GM21529 (cell line): ENCODE measurements at regions not wholly inside any gene's neighbourhood (a gene's known extent, or its start where the extent isn't known, plus 50 kb on each side); places are given as distances from the start of the nearest gene placed in this dataset.

Source experiments
- ATAC-seq: cut with Tn5 transposase; IDR thresholded peaks from one replicate; pipeline ENCODE4 v1.9.1; 2021; ENCODE audit not compliant: unreplicated experiment

DNA sequence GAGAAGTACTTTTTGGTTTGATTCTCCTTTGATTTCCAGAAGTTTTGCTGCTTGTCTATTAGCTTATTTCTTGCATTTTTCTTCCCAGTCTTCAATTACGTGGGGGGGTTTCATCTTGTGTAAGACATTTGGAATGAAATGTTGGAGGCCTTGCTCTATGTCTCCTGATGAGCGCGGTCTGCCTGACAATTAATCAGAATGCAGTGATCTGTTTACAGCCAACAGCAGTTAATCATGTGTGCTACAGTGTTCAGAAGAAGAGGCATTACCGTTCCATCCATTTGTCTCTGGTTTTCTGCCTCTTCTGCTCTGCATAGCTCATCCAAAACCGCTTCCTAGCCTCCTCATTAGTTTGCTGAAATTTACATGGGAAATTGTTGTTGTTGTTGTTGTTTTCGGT, 134.4 kb upstream of the ST6GAL2 start:
- no peak for ATAC-seq

DNA sequence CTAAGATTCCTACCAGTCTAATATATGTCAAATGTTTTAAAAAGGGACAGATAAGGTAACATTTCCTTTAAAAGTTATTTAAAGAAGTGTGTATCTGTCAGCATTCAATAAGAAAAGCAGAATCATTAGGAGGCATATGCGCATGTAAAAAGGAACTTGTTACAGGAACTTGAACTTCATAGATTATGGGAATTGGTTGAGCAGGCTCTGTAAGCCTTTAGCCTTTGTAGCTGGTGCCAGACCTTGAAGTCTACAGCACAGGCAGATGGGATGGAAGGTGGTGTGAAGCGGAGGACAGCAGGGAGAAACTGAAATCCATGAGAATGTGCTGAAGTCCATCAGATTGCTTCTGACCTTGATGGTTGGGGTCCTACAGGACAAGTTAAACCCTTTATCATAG, 138.3 kb upstream of the ST6GAL2 start:
- no peak for ATAC-seq

DNA sequence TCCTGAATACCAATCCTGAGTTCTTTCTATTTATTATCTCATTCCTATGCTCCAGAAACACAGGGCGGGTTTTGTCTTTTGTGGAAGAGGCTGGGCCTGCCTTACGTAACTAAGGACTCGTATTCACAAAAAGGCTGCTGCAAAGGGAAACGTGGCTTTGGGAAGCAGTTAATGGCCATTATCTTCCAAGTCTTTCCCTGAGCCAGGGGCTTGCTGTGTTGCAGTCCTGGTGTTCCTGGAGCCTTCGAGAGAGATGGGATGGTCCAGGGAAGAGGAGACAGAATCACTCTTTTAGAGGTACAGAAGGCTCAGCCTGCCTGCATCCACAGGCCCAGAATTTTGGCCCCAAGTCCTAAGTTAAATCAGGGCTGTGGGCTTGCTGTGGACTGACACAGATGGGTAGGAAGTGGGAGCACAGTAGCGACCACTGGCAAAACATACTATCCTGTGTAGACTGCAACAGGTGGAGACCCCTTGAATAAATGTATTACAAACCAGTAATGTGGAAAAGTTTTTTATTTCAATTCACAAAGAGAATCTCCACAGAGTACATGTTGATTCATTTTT, 139.4 kb upstream of the ST6GAL2 start:
- no peak for ATAC-seq

- ATAC-seq = no peak
Observed at GRCh38 chr2:107025869-107026380, 140.0 kb upstream of the ST6GAL2 start.

DNA sequence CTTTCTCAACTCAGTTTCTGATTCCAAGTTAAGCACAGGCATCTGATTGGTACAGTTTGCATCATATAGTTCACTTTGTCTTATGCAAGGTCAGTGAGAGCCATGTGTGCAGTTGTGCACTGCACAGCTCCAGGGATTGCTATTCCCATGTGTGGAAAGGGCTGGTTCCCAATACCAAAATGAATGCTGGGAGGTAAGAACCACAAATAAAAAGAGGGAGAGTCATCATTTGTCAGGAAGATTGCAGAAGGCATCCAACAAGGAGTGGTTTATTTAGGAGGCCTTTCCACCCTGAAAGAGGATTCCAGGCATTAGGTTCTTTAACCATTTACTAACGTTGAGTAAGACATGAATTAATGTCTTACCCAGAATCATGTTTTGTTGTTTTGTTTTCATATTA, 141.2 kb upstream of the ST6GAL2 start:
- ATAC-seq = no peak

- ATAC-seq = no peak
Observed at GRCh38 chr2:107027810-107028209, 141.8 kb upstream of the ST6GAL2 start.

- no peak for ATAC-seq
Observed at GRCh38 chr2:107028661-107029060, 142.7 kb upstream of the ST6GAL2 start.

DNA sequence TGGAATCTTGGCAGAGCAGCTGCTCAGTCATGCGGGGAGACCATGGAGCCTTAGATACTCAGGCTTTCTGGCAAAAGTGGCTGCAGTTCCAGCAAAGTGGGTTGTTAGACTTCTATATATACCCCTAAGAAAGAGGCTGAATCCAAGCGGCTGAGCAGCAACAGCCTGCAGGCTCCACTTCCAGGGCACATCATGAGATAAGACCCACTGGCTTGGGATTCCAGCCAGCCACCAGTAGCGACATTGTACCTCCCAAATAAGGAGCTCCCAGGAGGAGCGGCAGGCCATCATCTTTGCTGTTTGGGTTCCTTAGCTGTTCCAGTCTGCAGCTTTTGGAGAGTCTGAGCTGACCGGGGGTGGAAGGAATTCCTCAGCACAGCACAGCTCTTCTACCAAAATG, 150.3 kb upstream of the ST6GAL2 start:
- ATAC-seq = no peak

DNA sequence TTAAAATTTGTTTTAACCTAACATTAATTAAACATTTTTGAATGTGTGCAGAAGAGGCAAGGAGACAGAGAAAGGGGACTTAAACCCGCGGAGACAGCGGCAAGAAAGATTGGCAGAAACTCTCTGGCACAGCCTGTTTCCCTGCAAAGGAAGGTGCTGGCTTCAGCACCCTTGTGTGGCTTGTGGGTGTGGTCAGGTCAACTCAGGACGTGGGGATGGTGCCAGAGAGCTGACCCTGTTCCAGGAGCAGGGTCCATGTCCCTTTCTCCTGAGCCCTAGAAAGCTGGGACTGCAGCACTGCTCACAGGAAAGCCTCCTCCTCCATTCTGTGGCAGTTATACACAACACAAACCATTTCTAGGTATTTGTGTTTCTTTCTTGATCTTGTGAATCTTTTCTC, 176.2 kb upstream of the ST6GAL2 start:
- no peak for ATAC-seq

GRCh38 chr2:107062599-107063220, 176.7 kb upstream of the ST6GAL2 start:
- ATAC-seq = no peak

- no peak for ATAC-seq
Observed at GRCh38 chr2:107063228-107063627, 177.3 kb upstream of the ST6GAL2 start.

GRCh38 chr2:107064750-107065149, 178.8 kb upstream of the ST6GAL2 start:
- no peak for ATAC-seq

- no peak for ATAC-seq
Observed at GRCh38 chr2:107068069-107068916, 182.3 kb upstream of the ST6GAL2 start.

- ATAC-seq = no peak
Observed at GRCh38 chr2:107069890-107070289, 183.9 kb upstream of the ST6GAL2 start.

DNA sequence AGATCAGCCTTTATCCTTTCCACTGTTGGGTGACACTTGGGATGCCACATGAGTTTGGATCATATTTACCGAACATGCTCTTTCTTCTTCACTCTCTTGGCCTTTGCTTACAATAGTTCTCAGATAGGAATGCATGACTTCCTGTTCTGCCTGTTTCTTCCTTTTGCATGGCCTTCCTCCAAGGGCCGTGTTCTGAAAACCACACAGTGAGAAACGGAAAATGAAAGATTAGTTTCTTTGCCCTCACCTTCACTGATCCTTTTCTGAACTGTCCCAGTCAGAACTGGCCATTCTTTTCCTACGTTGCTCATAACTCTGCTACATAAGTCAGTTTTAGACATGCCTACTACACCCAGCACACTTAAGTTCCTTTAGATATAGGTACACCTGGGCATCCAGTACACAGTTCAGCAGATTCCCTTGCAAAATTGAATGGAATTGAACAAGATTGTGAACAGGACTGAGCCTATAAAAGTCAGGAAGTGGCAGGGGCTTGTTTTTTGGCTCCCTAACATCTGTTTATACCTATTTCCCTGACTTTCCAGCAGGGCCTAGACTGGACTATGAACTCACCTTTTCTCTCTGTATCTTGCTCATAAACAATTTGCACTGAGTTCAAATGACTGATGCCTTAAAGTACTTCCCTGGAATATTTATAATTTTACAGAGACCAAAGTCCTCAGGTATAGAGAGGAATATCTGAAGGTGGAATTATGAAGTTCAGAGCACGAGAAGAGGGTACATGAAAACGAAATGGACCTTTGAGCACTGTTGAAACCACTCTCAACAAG, 186.4 kb upstream of the ST6GAL2 start:
- no peak for ATAC-seq

DNA sequence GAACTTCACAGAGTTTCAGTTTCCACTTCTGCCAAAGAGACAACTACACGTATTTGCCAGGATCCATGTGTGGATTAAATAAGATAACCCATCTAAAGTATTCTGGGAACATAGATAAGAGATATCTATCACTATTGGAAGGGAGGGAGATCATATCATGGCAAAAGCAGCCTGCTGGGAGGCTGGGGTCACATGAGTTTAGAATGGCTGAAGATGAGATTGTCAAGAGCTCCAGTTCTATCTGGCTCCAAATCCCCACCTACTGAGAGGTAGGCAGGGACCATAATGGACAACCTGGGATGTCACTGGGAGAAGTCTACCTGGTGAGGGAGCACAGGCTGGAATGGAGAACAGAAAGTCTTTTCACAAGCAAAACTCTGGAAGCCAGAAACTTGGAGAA, 192.6 kb upstream of the ST6GAL2 start:
- no peak for ATAC-seq

GRCh38 chr2:107086497-107086896, 200.5 kb upstream of the ST6GAL2 start:
- ATAC-seq = no peak

DNA sequence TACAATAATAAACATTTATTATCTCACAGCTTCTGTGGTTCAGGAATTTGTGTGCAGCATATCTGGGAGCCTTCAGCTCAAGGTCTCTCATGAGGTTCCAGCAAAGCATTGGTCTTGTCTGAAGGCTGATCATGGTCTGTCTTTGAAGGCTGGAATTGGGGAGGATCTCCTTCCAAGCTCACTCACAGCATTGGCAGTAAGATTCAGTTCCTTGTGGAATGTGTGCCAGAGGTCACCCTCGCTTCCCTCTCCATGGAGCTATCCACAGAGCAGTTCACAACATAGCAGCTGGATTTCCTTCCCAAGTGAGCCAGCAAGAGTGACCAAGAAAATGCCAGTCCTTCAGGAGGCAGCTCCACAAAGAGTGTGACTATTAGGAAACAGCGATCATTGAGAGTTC, 202.2 kb upstream of the ST6GAL2 start:
- ATAC-seq = no peak

GRCh38 chr2:107091163-107091864, 205.3 kb upstream of the ST6GAL2 start:
- no peak for ATAC-seq

DNA sequence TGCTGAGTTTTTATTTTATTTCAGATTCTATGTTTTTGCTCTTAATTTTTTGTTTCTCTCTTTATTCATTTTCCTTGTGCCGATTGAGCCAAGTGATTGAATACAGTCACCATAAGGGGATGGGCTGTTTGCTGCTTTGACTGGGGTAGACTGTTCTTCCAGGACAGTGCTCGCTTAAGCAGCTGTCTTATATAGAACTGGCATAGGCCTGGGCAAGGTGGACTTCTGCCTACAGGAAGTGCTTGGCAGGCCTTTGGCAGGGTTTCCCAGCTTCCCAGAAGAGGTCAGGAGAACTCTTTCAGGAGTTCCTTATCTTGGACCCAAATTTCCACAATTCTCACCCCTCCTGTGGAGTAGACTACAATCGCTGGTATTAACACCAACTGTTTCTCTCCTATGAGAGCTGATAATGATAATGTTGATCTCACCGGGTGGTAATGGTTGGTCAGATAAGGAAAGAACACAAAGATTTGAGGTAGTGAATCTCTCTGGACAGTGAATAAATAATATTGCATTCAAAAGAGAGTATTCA, 207.5 kb upstream of the ST6GAL2 start:
- no peak for ATAC-seq
